ENCODE measurements at regions not wholly inside any gene's neighbourhood (a gene's known extent, or its start where the extent isn't known, plus 50 kb on each side); places are given as distances from the start of the nearest gene placed in this dataset.

DNA sequence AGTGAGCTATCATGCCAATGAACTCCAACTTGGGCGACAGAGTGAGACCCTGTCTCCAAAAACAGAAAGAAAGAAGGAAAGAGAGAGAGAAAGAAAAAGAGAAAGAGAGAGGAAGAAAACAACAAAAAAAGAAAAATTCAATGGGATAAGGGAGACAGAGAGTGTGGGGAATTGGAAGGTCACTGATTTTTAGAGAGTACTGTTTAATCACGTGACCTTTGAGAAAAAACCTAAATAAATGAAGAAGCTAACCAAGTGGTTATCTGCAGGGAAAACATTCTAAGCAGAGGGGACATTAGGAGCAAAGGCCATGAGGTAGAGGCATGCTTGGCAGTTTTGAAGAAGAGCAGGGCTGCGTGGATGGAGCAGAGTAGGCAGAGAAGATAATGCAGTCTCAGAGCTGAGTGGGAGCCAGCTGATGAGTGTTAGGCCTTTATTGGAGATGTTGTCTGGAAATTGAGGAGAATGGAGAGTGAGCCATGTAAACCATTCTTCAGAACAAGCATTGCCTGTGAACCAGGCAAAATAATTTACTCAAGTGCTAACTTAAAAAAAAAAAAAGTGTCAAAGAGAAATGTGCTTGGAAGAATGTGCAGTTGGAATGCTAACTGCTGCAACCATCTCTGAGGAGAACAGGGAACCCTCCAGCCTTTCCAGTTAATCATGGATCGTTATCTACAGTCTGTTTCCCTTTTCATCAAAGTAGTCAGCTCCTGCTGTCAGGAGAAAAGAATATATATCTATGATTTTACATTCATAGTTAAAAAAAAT lies 377.3 kb upstream of the SEMA6D start:
- no peaks in the 10 kb centered on the region for H3K36me3 Mint-ChIP-seq (ENCODE audit: insufficient read depth, unreplicated experiment)
- CTCF ChIA-PET: no interaction called here

DNA sequence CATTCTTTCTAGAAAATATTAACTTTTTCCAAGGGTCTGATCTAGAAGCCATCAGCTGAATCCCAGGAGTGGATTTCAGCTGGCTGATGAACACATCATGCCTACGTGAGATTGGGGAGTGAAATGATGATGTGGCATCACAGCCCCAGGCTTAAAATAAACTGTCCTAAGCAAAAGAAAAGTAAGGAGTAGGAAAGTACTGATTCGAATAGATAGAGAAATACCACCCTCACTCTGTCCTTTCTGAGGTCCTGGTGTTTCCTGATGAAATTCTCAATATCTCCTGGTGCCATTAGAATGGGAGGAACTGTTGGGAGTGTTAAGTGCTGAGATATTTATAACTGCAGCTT lies 376.8 kb upstream of the SEMA6D start:
- no peak for DNase-seq
- intact Hi-C loops (cut with micrococcal nuclease; ENCODE audit: unreplicated experiment): no loop called here
- Mint-ChIP-seq H3K27me3 (ENCODE audit: unreplicated experiment) (no peaks in the 10 kb centered on the region), H3K36me3 (ENCODE audit: insufficient read depth, unreplicated experiment) (no peaks in the 10 kb centered on the region), H3K27ac (ENCODE audit: unreplicated experiment) (no peak overlapping the region), H3K4me1 (ENCODE audit: low read depth, unreplicated experiment) (no peaks in the 10 kb centered on the region), H3K4me3 (ENCODE audit: low read depth, unreplicated experiment) (no peak overlapping the region), H3K9me3 (ENCODE audit: low read depth, unreplicated experiment) (peaks cover 17% of the 10 kb centered on the region)
- CTCF ChIA-PET: no interaction called here
- no TSS peak for BruUV-seq (replicated peaks)
- TF ChIP-seq, protein P1, sequence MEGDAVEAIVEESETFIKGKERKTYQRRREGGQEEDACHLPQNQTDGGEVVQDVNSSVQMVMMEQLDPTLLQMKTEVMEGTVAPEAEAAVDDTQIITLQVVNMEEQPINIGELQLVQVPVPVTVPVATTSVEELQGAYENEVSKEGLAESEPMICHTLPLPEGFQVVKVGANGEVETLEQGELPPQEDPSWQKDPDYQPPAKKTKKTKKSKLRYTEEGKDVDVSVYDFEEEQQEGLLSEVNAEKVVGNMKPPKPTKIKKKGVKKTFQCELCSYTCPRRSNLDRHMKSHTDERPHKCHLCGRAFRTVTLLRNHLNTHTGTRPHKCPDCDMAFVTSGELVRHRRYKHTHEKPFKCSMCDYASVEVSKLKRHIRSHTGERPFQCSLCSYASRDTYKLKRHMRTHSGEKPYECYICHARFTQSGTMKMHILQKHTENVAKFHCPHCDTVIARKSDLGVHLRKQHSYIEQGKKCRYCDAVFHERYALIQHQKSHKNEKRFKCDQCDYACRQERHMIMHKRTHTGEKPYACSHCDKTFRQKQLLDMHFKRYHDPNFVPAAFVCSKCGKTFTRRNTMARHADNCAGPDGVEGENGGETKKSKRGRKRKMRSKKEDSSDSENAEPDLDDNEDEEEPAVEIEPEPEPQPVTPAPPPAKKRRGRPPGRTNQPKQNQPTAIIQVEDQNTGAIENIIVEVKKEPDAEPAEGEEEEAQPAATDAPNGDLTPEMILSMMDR (IDR thresholded peaks at IDR 0.05; ENCODE audit: unreplicated experiment): no peak

More for the DNA sequence above, 377.3 kb upstream of the SEMA6D start:
- no TSS peak for BruUV-seq (replicated peaks)
- Mint-ChIP-seq H3K27ac (ENCODE audit: unreplicated experiment) (no peak overlapping the region), H3K4me1 (ENCODE audit: low read depth, unreplicated experiment) (no peaks in the 10 kb centered on the region), H3K27me3 (ENCODE audit: unreplicated experiment) (no peaks in the 10 kb centered on the region), H3K4me3 (ENCODE audit: low read depth, unreplicated experiment) (no peak overlapping the region), H3K9me3 (ENCODE audit: low read depth, unreplicated experiment) (peaks cover 17% of the 10 kb centered on the region)
- intact Hi-C loops (cut with micrococcal nuclease; ENCODE audit: unreplicated experiment): no loop called here
- no peak for DNase-seq
- TF ChIP-seq, protein P1 (IDR thresholded peaks at IDR 0.05; ENCODE audit: unreplicated experiment): no peak

DNA sequence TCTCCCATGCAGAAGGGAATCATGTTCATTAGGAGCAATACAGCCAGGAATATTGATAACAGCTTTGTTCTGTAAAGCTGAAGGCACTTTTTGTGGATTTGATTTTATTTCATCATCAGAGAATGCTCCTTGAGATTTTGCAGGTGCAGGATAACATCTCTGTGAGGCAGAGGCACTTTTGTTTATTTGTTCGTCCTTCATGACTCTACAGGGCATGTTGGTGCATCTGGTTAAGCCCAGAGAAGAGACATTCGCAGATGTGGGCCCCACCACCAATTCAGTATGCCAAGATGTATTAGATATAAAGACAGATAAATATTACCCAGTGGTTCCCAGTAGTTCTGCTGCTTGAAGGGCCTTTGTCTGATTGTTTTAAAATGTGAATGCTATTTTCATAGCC lies 368.1 kb upstream of the SEMA6D start:
- CTCF ChIA-PET: no interaction called here
- Mint-ChIP-seq H3K36me3 (ENCODE audit: insufficient read depth, unreplicated experiment) (no peaks in the 10 kb centered on the region), H3K27ac (ENCODE audit: unreplicated experiment) (no peak overlapping the region), H3K4me1 (ENCODE audit: low read depth, unreplicated experiment) (no peaks in the 10 kb centered on the region), H3K27me3 (ENCODE audit: unreplicated experiment) (no peaks in the 10 kb centered on the region), H3K9me3 (ENCODE audit: low read depth, unreplicated experiment) (peaks cover 16% of the 10 kb centered on the region), H3K4me3 (ENCODE audit: low read depth, unreplicated experiment) (no peak overlapping the region)
- TF ChIP-seq, protein P1 (IDR thresholded peaks at IDR 0.05; ENCODE audit: unreplicated experiment): no peak
- DNase-seq: no peak
- intact Hi-C loops (cut with micrococcal nuclease; ENCODE audit: unreplicated experiment): no loop called here
- BruUV-seq (replicated peaks): no TSS peak

DNA sequence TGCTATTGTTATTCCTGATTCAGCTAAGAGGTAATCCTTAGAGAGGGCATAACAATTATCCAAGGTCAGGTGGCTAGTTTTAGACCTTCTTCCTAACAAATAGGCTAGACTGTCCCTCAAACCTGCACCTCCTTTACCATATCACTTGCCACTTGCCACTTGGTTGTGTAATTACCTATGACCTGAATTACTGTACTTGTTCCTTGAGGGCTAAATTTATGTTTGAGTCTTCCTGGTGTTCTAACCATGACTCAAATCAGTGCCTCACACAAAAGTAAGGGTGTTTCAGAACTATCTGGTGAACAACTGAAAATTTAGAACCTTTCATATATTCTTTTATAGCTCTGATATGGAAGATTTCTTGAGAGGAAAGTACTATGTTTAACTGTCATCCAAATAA lies 365.8 kb upstream of the SEMA6D start:
- TF ChIP-seq, protein P1 (IDR thresholded peaks at IDR 0.05; ENCODE audit: unreplicated experiment): no peak
- no peak for DNase-seq
- CTCF ChIA-PET: no interaction called here

More for the DNA sequence above, 365.8 kb upstream of the SEMA6D start:
- Mint-ChIP-seq H3K27ac (ENCODE audit: unreplicated experiment) (no peak overlapping the region), H3K9me3 (ENCODE audit: low read depth, unreplicated experiment) (peaks cover 20% of the 10 kb centered on the region), H3K27me3 (ENCODE audit: unreplicated experiment) (no peaks in the 10 kb centered on the region), H3K36me3 (ENCODE audit: insufficient read depth, unreplicated experiment) (no peaks in the 10 kb centered on the region), H3K4me1 (ENCODE audit: low read depth, unreplicated experiment) (no peaks in the 10 kb centered on the region), H3K4me3 (ENCODE audit: low read depth, unreplicated experiment) (no peak overlapping the region)
- BruUV-seq (replicated peaks): no TSS peak
- intact Hi-C loops (cut with micrococcal nuclease; ENCODE audit: unreplicated experiment): no loop called here
